ENCODE measurements at regions not wholly inside any gene's neighbourhood (a gene's known extent, or its start where the extent isn't known, plus 50 kb on each side); places are given as distances from the start of the nearest gene placed in this dataset.

DNA sequence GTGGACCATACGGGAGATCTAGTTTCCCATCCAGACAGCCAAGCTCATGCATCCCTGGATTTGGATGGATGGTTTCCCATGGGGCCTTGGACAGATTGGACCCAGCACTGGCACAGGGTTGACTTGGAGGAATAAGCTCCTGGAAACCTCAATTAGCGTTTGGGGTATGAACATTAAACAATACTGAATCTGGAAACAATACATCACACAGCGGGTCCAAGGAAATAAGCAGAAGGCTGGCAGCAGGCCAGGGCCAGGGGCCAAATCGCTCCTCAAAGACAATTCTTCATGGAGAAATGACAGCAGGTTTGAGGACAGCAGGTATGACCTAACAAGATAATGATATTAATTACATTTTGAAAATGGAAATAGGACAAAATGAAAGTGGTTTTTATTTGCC is 540.6 kb downstream of the RIT2 start:
- Histone ChIP-seq H2AFZ (ENCODE audit: low read depth, low read length) (no peak overlapping the region), H3K4me2 (ENCODE audit: insufficient read depth, low read length) (no peak overlapping the region), H3K9me3 (replicated peaks; ENCODE audit: control insufficient read depth, insufficient read depth, low read depth, low read length) (no peaks in the 10 kb centered on the region), H3K27ac (ENCODE audit: extremely low read depth, low read depth, low read length) (no peak overlapping the region), H3K9ac (ENCODE audit: insufficient read depth in 1 of 2, low read depth in 2 of 2, low read length in 2 of 2) (no peak overlapping the region), H3K9me1 (ENCODE audit: control insufficient read depth, insufficient read depth, low read length) (no peaks in the 10 kb centered on the region), H3K79me2 (ENCODE audit: control insufficient read depth, insufficient read depth, low read length) (no peaks in the 10 kb centered on the region), H3K4me1 (replicated peaks in 1 of 2; ENCODE audit: control insufficient read depth in 2 of 2, insufficient read depth in 2 of 2, low read length in 2 of 2) (no peaks in the 10 kb centered on the region), H4K20me1 (replicated peaks; ENCODE audit: control insufficient read depth, insufficient read depth, low read length) (no peaks in the 10 kb centered on the region), H3K4me3 (no peak overlapping the region), H3K36me3 (ENCODE audit: control insufficient read depth, insufficient read depth, low read length) (no peaks in the 10 kb centered on the region), H3K27me3 (ENCODE audit: control insufficient read depth in 2 of 2, insufficient read depth in 2 of 2, low read length in 2 of 2) (no peaks in the 10 kb centered on the region)
- ATAC-seq (no peak), DNase-seq (ENCODE audit: extremely low read depth in 1 of 4, low spot score in 3 of 4) (no peak), FAIRE-seq (no peak)
- ChIA-PET POLR2A (no interaction called here), CTCF (ENCODE audit: low intra/inter-chr PET ratio) (no interaction called here)
- TF ChIP-seq TARDBP (IDR thresholded peaks at IDR 0.05), result no peak
- no peak for TF ChIP-seq TCF7 (IDR thresholded peaks at IDR 0.05; ENCODE audit: borderline replicate concordance)
- no peak for TF ChIP-seq CC2D1A (IDR thresholded peaks at IDR 0.05)
- TF ChIP-seq HNRNPLL (IDR thresholded peaks at IDR 0.05; ENCODE audit: low read depth, low read length, poor library complexity, severe bottlenecking), result no peak
- in situ Hi-C loops (cut with MboI), result no loop called here
- intact Hi-C loops (cut with micrococcal nuclease), result no loop called here
- no TSS peak for BruUV-seq (replicated peaks)
- 3% methylated on average over 4 of the region's 4 CpGs for WGBS (ENCODE audit: insufficient coverage, low coverage, missing lambda C conversion rate)

DNA sequence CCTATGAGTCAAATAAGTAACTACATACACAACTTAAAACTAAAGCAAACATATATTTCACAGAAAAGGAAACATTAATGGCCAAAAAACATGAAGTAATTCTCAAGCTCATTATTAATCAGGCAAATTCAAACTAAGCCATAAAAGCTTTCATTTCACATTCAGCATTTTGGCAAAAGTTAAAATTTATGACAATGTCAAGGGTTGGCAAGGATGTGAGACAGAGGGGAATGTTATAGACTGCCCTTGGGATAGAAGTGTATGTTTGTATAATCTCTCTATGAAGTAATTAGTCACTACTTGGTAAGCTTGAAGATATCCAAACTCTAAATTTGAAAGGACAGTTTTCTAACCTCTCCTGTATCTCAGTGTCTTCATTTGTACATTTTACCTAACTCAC is 539.4 kb downstream of the RIT2 start:
- H3K27me3 ChIP-seq (ENCODE audit: control insufficient read depth in 2 of 2, insufficient read depth in 2 of 2, low read length in 2 of 2), result no peaks in the 10 kb centered on the region
- H3K9me3 ChIP-seq (replicated peaks; ENCODE audit: control insufficient read depth, insufficient read depth, low read depth, low read length), result no peaks in the 10 kb centered on the region
- no peak for DNase-seq (ENCODE audit: extremely low read depth in 1 of 4, low spot score in 3 of 4)
- intact Hi-C loops (cut with micrococcal nuclease) (no loop called here), in situ Hi-C loops (cut with MboI) (no loop called here)
- ChIA-PET POLR2A (no interaction called here), CTCF (ENCODE audit: low intra/inter-chr PET ratio) (no interaction called here)
- no peaks in the 10 kb centered on the region for H3K4me1 ChIP-seq (replicated peaks in 1 of 2; ENCODE audit: control insufficient read depth in 2 of 2, insufficient read depth in 2 of 2, low read length in 2 of 2)
- no peaks in the 10 kb centered on the region for H3K36me3 ChIP-seq (ENCODE audit: control insufficient read depth, insufficient read depth, low read length)
- H3K27ac ChIP-seq (ENCODE audit: extremely low read depth, low read depth, low read length), result no peak overlapping the region
- no peak overlapping the region for H2AFZ ChIP-seq (ENCODE audit: low read depth, low read length)
- H3K79me2 ChIP-seq (ENCODE audit: control insufficient read depth, insufficient read depth, low read length), result no peaks in the 10 kb centered on the region
- no peak for TF ChIP-seq NONO (IDR thresholded peaks at IDR 0.05; ENCODE audit: low read depth in 2 of 2, low read length in 1 of 2)
- no peak for TF ChIP-seq SMC3 (conservative IDR thresholded peaks at IDR 0.05; ENCODE audit: insufficient read depth, low read depth, low read length)
- TF ChIP-seq ZNF445 (CRISPR knock-in tag; IDR thresholded peaks at IDR 0.05; ENCODE audit: low read depth), result no peak
- BruUV-seq (replicated peaks), result no TSS peak
- no peaks in the 10 kb centered on the region for H4K20me1 ChIP-seq (replicated peaks; ENCODE audit: control insufficient read depth, insufficient read depth, low read length)
- H3K4me2 ChIP-seq (ENCODE audit: insufficient read depth, low read length), result no peak overlapping the region
- no peak for FAIRE-seq
- ATAC-seq, result no peak
- no peaks in the 10 kb centered on the region for H3K9me1 ChIP-seq (ENCODE audit: control insufficient read depth, insufficient read depth, low read length)
- no peak overlapping the region for H3K4me3 ChIP-seq
- H3K9ac ChIP-seq (ENCODE audit: insufficient read depth in 1 of 2, low read depth in 2 of 2, low read length in 2 of 2), result no peak overlapping the region
